ENCODE measurements at regions not wholly inside any gene's neighbourhood (a gene's known extent, or its start where the extent isn't known, plus 50 kb on each side); places are given as distances from the start of the nearest gene placed in this dataset.

GRCh38 chr18:45248240-45248903 is 366.9 kb upstream of the SLC14A2 start:
- intact Hi-C loops (cut with micrococcal nuclease), result no loop called here
- H3K4me1 Mint-ChIP-seq, result no peaks in the 10 kb centered on the region
- H3K36me3 ChIP-seq (replicated peaks in 1 of 2; ENCODE audit: control extremely low read depth in 1 of 2, control insufficient read depth in 1 of 2, extremely low read depth in 1 of 2, insufficient read depth in 2 of 2, low read length in 1 of 2), result no peaks in the 10 kb centered on the region
- no peak overlapping the region for H3K27ac ChIP-seq (ENCODE audit: low read length in 2 of 2)
- ATAC-seq (ENCODE audit: low read depth), result no peak
- ChIA-PET POLR2A (interaction anchor here (0.7 kb wide), 1 partner anchor 518 kb away, joined by 3 read pairs; no protein-coding TSS in a partner anchor), CTCF (no interaction called here)
- DNase-seq, result no peak
- H3K4me3 Mint-ChIP-seq, result no peak overlapping the region
- H3K27ac Mint-ChIP-seq, result no peak overlapping the region
- H3K4me1 ChIP-seq (ENCODE audit: control insufficient read depth in 2 of 2, insufficient read depth in 2 of 2, low read length in 2 of 2), result no peaks in the 10 kb centered on the region
- WGBS (ENCODE audit: insufficient coverage), result no CpG with 5 or more reads among the region's 6 CpGs
- no peak overlapping the region for H3K4me2 ChIP-seq (replicated peaks; ENCODE audit: low read depth, low read length, poor library complexity, severe bottlenecking)
- no peaks in the 10 kb centered on the region for H3K27me3 ChIP-seq (replicated peaks in 1 of 4; ENCODE audit: control extremely low read depth in 1 of 4, control insufficient read depth in 3 of 4, insufficient read depth in 4 of 4, low read length in 3 of 4)
- H3K9me3 Mint-ChIP-seq (ENCODE audit: insufficient read depth), result no peaks in the 10 kb centered on the region
- H3K9ac ChIP-seq (ENCODE audit: low read length), result no peak overlapping the region
- H3K79me2 ChIP-seq (ENCODE audit: control insufficient read depth, insufficient read depth, low read length), result no peaks in the 10 kb centered on the region
- no peaks in the 10 kb centered on the region for H4K20me1 ChIP-seq (ENCODE audit: control insufficient read depth, insufficient read depth, low read length, poor library complexity, severe bottlenecking)
- no peak overlapping the region for H3K4me3 ChIP-seq (ENCODE audit: control extremely low read depth in 1 of 5, extremely low read depth in 1 of 5, insufficient read depth in 1 of 5, low read depth in 2 of 5, low read length in 4 of 5)
- TF ChIP-seq CTCF (IDR thresholded peaks at IDR 0.05) (no peak), EZH2 (IDR thresholded peaks at IDR 0.05; ENCODE audit: borderline replicate concordance, insufficient read depth, low read depth, low read length, poor library complexity, severe bottlenecking) (no peak)
- no peaks in the 10 kb centered on the region for H3K9me3 ChIP-seq (ENCODE audit: control extremely low read depth in 1 of 3, control insufficient read depth in 2 of 3, insufficient read depth in 1 of 3, low read length in 2 of 3)
- H2AFZ ChIP-seq (ENCODE audit: insufficient read depth, low read depth, low read length, poor library complexity, severe bottlenecking), result no peak overlapping the region
- peaks cover 3% of the 10 kb centered on the region for H3K27me3 Mint-ChIP-seq

GRCh38 chr18:45249246-45249661 is 366.0 kb upstream of the SLC14A2 start:
- Histone ChIP-seq H2AFZ (ENCODE audit: insufficient read depth, low read depth, low read length, poor library complexity, severe bottlenecking) (no peak overlapping the region), H3K27ac (ENCODE audit: low read length in 2 of 2) (no peak overlapping the region), H3K9ac (ENCODE audit: low read length) (no peak overlapping the region), H3K9me3 (ENCODE audit: control extremely low read depth in 1 of 3, control insufficient read depth in 2 of 3, insufficient read depth in 1 of 3, low read length in 2 of 3) (no peaks in the 10 kb centered on the region), H3K79me2 (ENCODE audit: control insufficient read depth, insufficient read depth, low read length) (no peaks in the 10 kb centered on the region), H3K4me2 (replicated peaks; ENCODE audit: low read depth, low read length, poor library complexity, severe bottlenecking) (no peak overlapping the region), H3K4me1 (ENCODE audit: control insufficient read depth in 2 of 2, insufficient read depth in 2 of 2, low read length in 2 of 2) (no peaks in the 10 kb centered on the region), H4K20me1 (ENCODE audit: control insufficient read depth, insufficient read depth, low read length, poor library complexity, severe bottlenecking) (no peaks in the 10 kb centered on the region), H3K4me3 (ENCODE audit: control extremely low read depth in 1 of 5, extremely low read depth in 1 of 5, insufficient read depth in 1 of 5, low read depth in 2 of 5, low read length in 4 of 5) (no peak overlapping the region), H3K36me3 (replicated peaks in 1 of 2; ENCODE audit: control extremely low read depth in 1 of 2, control insufficient read depth in 1 of 2, extremely low read depth in 1 of 2, insufficient read depth in 2 of 2, low read length in 1 of 2) (no peaks in the 10 kb centered on the region), H3K27me3 (replicated peaks in 1 of 4; ENCODE audit: control extremely low read depth in 1 of 4, control insufficient read depth in 3 of 4, insufficient read depth in 4 of 4, low read length in 3 of 4) (no peaks in the 10 kb centered on the region)
- CTCF ChIA-PET, result interaction anchor here (1.1 kb wide), 1 partner anchor 36 kb away, joined by 3 read pairs; no protein-coding TSS in a partner anchor
- WGBS (ENCODE audit: insufficient coverage), result no CpG with 5 or more reads among the region's 1 CpG
- Mint-ChIP-seq H3K27me3 (peaks cover 3% of the 10 kb centered on the region), H3K4me1 (no peaks in the 10 kb centered on the region), H3K9me3 (ENCODE audit: insufficient read depth) (no peaks in the 10 kb centered on the region), H3K4me3 (no peak overlapping the region), H3K27ac (no peak overlapping the region)
- no peak for DNase-seq
- POLR2A ChIA-PET, result no interaction called here
- intact Hi-C loops (cut with micrococcal nuclease), result no loop called here
- no peak for ATAC-seq (ENCODE audit: low read depth)
- TF ChIP-seq EZH2 (IDR thresholded peaks at IDR 0.05; ENCODE audit: borderline replicate concordance, insufficient read depth, low read depth, low read length, poor library complexity, severe bottlenecking) (no peak), CTCF (IDR thresholded peaks at IDR 0.05) (no peak)
